Ammon's horn (tissue), 1 donor: ENCODE measurements at regions not wholly inside any gene's neighbourhood (a gene's known extent, or its start where the extent isn't known, plus 50 kb on each side); places are given as distances from the start of the nearest gene placed in this dataset.
A peak's percentile ranks its signal among the peaks of the same experiment; 100 is the strongest.

ENCODE experiments used
- DNase-seq: peaks from one replicate; pipeline ENCODE4 v3.0.0-alpha.2; 2016; ENCODE audit warnings: low spot score

DNA sequence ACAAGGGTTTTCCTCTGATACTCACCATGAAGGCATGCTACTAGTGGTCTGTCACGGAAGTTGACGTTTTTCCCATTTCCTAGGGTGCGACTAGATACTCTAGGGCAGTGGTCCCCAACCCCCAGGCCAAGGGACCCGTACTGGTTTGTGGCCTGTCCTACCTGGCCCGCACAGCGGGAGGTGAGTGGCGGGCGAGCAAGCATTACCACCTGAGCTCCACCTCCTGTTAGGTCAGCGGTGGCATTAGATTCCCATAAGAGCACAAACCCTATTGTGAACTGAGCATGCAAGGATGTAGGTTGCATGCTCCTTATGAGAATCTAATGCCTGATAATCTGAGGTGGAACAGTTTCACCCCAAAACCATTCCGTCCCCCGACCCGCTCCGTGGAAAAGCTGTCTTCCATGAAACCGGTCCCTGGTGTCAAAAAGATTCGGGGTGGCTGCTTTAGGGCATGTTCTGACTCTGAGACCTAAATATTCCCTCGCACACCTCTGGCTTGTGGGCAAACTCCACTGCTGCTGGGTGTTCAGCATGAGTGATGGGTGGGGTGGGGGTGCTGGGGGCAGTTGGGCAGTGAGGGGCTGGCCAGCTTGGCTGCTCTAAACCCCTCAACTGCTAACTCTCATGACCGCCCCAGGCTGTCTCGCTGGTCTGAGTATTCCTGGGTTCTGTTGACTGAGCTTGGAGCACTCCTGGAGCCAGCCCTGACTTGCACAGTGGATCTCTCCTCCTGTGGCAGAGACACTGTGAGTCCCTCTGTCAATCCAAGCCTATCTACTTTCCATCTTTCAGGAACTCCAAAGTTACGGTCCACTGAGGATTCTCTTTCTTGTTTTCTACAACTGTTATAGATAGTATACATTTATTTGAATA is 78.3 kb upstream of the NEK6 start:
- DNase-seq: no peak

DNA sequence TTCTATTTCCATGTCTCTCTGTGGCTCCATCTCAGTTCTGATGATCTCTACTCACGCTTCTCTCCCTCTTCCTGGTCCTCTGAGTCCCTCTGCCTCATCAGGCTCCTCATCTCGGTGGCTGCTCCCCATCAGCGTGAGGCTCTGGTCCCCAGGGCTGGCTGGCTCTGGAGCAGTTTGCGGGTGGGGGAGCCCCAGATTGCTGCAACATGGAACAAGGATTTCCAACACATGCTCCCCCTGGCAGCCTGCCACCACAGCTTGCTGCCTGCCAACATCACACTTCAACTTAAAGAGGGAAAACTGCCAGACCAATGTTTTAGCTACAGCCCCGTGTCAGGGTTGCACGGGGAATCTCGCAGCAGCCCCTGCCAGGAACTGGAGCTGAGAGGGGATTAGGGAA is 77.2 kb upstream of the NEK6 start:
- DNase-seq: peak; percentile 81

DNA sequence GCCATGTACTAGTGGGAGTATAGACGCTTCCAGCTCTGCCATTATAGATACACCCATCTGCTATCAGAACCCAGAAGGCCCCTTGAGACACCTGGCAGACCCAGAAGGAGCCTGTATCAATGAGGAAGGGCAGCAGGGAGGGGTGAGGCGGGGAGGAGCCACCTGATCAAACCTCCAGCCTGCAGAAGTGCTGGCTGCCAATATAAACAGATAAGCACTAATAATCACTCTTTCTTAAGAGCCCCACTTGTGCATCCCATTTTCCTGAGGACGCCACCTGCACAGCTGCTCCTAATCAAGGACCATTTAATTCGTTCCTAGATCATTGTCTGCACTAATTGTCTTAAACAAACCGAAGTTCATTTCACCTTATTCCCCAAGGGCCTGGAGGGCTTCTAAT is 75.0 kb upstream of the NEK6 start:
- DNase-seq: no peak

DNA sequence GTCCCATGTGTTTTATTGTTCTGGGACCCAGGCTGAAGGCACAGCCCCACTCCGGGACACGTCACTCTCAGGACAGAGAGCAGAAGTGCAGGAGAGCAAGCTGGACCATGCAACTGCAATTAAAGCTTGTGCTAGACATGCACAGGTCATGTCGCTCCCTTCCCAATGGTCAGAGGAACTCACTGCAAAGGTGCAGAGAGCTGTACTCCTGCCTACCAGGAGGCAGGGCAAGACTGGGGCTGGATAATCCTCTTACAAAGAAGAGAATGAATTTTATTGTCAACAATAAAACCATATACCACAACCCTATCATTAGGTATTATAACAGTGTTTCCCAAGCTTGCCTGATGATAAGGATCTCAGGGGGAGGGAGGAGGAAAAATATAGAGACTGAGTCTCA is 74.0 kb upstream of the NEK6 start:
- no peak for DNase-seq

- no peak for DNase-seq
Observed at GRCh38 chr9:124185413-124185812, 72.3 kb upstream of the NEK6 start.

DNA sequence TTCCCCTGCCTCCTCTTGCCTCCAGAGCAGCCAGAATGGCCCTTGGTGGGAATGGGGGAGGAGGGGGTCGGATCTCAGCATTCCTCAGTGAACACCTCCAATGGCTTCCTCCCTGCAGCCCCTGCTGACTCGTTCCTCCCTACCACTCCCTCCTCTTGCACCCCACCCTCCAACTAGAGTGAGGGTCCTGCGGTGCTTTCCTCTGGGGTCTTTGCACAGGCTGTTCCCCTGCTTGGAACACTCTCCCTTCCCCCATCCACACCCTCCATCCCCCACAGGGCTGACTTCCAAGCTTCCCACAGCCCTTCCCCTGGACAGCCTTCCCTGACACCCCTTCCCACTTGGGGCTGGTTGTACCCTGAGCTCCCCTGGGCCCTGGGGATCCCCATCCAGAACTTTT is 70.4 kb upstream of the NEK6 start:
- no peak for DNase-seq

DNA sequence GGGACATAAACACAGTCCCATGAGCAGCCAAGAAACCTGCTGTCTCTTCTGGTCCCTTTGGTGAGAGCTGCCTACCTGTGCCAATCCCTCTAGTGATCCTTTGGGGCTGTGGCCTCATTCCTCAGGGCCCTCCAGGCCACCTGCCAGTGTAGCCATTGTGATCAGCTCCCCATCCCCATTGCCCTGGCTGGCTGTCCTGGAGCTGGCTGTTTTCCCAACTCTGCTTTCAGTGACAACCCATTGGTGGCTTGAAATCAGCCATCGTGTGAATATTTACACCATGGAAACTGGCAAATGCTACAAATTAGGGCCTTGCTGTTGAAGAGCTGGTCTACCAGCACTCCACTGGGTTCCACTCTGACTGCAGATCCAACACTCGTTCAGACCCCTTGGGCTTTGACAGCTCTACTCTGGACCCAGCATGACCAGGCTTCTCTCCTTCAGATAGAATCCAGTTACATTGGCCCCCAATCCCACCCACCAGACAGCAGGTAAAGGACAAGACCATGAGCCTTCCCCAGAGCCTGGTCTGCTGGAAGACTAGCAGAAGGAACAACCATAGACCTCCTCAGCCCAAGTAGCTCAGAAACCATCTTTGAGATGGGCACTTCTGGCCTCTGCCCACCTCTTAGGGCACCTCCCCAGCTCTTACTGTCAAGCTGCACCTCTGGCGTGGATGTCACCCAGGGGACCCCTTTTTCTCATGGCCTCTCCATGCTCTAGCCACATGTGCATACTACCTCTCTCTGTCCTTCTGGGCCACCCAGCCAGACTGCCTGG is 69.2 kb upstream of the NEK6 start:
- peak; percentile 43 for DNase-seq

DNA sequence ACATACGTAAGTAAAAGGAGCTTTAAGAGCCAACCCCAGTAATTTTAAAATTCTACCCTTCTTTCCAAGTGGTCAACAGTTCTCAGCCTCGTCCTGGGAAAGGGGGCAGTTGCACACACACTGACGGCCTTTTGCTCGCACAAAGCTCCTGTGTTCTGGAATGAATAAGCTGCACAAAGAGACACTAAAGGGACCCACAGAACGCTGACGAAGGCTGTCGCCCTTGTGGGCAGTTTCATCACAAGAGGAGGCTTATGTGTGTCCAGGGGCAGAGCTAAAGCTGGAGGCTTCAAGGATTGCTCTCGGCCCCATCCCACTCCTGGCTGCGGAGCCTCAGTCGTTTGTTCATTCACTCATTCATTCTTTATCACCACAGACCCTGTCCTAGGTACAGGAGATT is 67.0 kb upstream of the NEK6 start:
- peak; percentile 96 for DNase-seq

DNA sequence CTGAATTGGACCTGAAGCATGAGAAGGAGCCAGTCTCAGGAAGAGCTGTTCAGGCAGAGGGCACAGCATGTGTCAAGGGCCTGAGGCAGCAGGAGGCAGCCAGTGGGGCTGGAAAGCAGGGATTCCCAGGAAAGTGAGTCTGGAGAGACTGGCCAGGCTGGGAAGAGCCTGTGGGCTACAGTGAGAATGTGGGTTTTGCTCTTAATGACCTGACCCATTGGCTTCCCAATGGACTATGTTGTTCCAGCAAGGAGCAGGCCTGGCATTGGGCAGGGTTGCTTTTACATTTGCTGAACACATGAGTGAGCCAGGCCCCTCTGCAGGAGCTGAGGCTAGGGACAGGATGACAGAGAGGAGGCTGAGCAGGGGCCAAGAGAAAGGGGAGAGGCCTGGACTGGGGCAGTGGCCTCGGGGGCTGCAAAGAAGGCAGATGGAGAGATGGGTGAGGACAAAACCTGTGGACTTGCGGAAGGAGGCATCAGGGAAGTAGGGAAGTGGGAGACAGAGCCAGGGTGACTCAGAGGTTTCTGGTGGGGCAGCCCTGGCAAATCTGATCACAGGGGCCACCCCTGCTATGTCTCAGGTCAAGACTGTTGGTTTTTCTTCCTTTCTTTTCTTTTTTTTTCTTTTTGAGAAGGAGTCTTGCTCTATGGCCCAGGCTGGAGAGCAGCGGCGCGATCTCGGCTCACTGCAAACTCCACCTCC is 65.9 kb upstream of the NEK6 start:
- DNase-seq: no peak

DNA sequence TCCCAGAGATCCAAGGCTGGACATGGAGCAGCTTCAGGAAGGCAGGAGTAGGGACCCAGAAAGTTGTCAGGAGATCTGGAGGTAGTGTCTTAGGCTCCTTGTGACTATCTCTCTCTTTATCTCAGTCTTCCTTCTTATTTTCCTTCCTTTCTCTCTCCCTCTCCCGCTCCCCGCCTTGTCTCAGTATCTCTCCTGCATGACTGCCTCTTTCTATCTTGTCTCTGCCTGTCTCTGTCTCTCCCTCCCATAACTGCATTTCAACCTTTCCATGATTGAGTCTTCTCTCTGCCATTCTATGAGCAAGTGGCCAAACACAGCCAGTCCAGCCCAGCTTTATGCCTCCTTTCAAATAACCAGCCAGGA is 61.0 kb upstream of the NEK6 start:
- no peak for DNase-seq

DNA sequence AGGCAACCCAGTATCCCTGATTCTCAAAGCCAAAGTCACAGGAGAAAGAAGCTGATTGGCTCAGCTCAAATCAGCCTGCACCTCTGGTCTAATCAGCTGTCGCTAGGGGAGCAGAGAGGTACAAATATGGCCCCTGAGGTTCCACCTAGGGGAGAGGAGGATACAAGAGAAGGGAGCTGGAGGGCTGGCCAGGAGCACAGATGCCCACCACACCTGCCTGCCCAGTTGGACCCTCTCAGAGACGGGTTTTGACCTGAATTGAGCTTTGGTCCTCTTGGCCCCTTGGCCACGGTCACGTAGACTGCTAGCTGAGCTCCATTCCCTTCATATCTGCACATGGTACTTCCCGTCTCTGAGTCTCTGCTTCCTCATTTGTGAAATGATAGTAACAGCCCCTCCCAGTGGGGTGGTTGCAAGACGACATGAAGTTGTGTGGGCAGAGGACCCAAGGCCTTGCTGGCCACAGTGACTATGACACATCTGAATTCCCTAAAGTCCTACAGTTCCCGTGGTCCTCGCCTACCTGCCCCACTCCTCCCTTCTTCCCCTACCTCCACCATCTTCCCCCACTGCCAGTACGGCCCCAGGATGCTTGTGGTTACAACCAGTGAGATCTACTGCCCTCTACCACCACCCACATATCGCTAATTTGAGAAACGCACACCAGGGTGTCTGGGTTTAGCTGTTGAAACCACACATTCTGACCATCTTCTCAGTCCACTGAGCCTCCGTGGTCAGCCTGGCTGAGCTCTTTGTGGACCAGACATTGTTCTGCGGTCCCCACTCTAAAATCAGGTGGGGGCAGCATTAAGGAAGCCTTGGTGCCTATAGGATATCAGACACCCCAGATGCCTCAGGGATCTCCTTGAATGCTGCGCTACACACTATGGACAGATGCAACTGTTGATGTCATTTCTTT is 60.3 kb upstream of the NEK6 start:
- DNase-seq: peak; percentile 72

- DNase-seq: no peak
Observed at GRCh38 chr9:124198331-124198730, 59.4 kb upstream of the NEK6 start.

GRCh38 chr9:124198948-124199347 is 58.8 kb upstream of the NEK6 start:
- no peak for DNase-seq

DNA sequence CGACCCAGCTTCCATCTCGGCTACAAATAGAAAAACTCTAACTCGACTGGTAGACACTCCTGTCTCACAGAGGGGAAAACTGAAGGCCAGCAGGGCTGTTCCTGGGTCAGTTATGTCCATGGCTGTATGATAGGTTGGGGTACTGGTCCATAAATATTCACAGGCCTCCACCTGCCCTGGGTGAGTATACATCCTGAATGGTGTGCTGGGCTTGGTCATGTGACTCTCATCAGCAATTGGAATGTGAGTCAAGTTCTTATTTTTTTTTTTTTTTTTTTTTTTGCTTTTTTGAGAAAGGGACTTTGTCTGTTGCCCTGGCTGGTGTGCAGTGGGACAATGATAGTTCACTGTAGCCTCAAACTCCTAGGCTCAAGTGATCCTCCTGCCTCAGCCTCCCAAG is 58.3 kb upstream of the NEK6 start:
- DNase-seq: no peak

- peak; percentile 77 for DNase-seq
Observed at GRCh38 chr9:124202447-124202971, 55.2 kb upstream of the NEK6 start.

GRCh38 chr9:124205686-124206352 is 51.9 kb upstream of the NEK6 start:
- no peak for DNase-seq

- DNase-seq: no peak
Observed at GRCh38 chr9:124206391-124206790, 51.4 kb upstream of the NEK6 start.
